HepG2 (cell line): ENCODE measurements at regions not wholly inside any gene's neighbourhood (a gene's known extent, or its start where the extent isn't known, plus 50 kb on each side); places are given as distances from the start of the nearest gene placed in this dataset.

Source experiments
- ATAC-seq: fragments of 200-7000 bp; cut with Tn5 transposase; 3 replicates; pipeline ENCODE4 v1.9.1; 2020; ENCODE audit warnings: mild to moderate bottlenecking, moderate library complexity
- BruUV-seq: library from RNA; stranded (reverse); fragments of 400-500 nt; replicated peaks from 2 replicates; lab custom pipeline; 2021; lab: Mats Ljungman, UMichigan
- CTCF ChIA-PET: fragments of 300-600 bp; formaldehyde crosslinking; extraction: SDS; loops from one replicate; lab custom pipeline; 2021; ENCODE audit warnings: low total read pairs, inconsistent platforms, low intra/inter-chr PET ratio; lab: Yijun Ruan, JAX
- POLR2A ChIA-PET: fragments of 350-600 bp; sonication (Branson Sonifier 250); formaldehyde crosslinking; loops from one replicate; lab custom pipeline; 2020; ENCODE audit warnings: antibody characterized with exemption, inconsistent platforms; lab: Yijun Ruan, JAX
- DNase-seq: peaks from one replicate; pipeline ENCODE4 v3.0.0-alpha.2; 2015; ENCODE audit warnings: low spot score
- FAIRE-seq: peaks from 3 replicates; lab custom pipeline; 2011; peaks lifted over from hg19 to GRCh38; lab: Jason Lieb, UNC
- H2AFZ ChIP-seq: one replicate; pipeline ENCODE4 v1.6.1; 2011; ENCODE audit warnings: low read length, inconsistent platforms
- H3K27ac ChIP-seq: fragments of 300-600 bp; 3 replicates; pipeline ENCODE4 v1.8.0; 2011; ENCODE audit warnings: mixed run types, mild to moderate bottlenecking, mixed read lengths, low read length, inconsistent platforms; ENCODE audit not compliant: insufficient read depth; ENCODE audit errors: extremely low read length
- H3K27me3 ChIP-seq, 2 experiments: fragments of 200-600 bp in 1 of 2; 2 replicates in 1 of 2; 3 replicates in 1 of 2; pipeline versions ENCODE4 v1.6.0 to v1.8.0; 2011; ENCODE audit warnings: low read length in 2 of 2, mild to moderate bottlenecking in 2 of 2, moderate library complexity in 2 of 2, inconsistent platforms in 1 of 2; ENCODE audit not compliant: insufficient read depth in 2 of 2, control insufficient read depth in 1 of 2
- H3K36me3 ChIP-seq, 2 experiments: fragments of 200-600 bp in 1 of 2; replicated peaks in 1 of 2; 2 replicates in 1 of 2; 3 replicates in 1 of 2; pipeline versions ENCODE4 v1.5.1 to v1.8.0; 2011; ENCODE audit warnings: low read length in 2 of 2, inconsistent platforms in 1 of 2; ENCODE audit not compliant: insufficient read depth in 2 of 2, control insufficient read depth in 1 of 2
- H3K4me1 ChIP-seq: 2 replicates; pipeline ENCODE4 v1.5.1; 2012; ENCODE audit warnings: low read length, inconsistent platforms; ENCODE audit not compliant: insufficient read depth
- H3K4me2 ChIP-seq: 2 replicates; pipeline ENCODE4 v1.6.0; 2011; ENCODE audit warnings: low read depth, low read length, inconsistent platforms
- H3K4me3 ChIP-seq, 3 experiments: fragments of 200-600 bp in 1 of 3; sonication (generic), shearing (Covaris generic) in 1 of 3; replicated peaks in 1 of 3; 2 replicates each; pipeline ENCODE4 v1.5.1; 2011 to 2016; ENCODE audit warnings: low read length in 3 of 3, inconsistent platforms in 2 of 3, low read depth in 2 of 3, mild to moderate bottlenecking in 2 of 3, control low read depth in 1 of 3, mixed read lengths in 1 of 3; ENCODE audit not compliant: insufficient read depth in 1 of 3
- H3K79me2 ChIP-seq: one replicate; pipeline ENCODE4 v1.6.1; 2011; ENCODE audit warnings: low read length, inconsistent platforms; ENCODE audit not compliant: insufficient read depth
- H3K9ac ChIP-seq: 2 replicates; pipeline ENCODE4 v1.6.0; 2011; ENCODE audit warnings: mild to moderate bottlenecking, low read depth, low read length, inconsistent platforms; ENCODE audit not compliant: insufficient read depth
- H3K9me3 ChIP-seq: 2 replicates; pipeline ENCODE4 v1.5.1; 2012; ENCODE audit warnings: mild to moderate bottlenecking, low read length
- H4K20me1 ChIP-seq: 2 replicates; pipeline ENCODE4 v1.6.0; 2011; ENCODE audit warnings: inconsistent platforms, mild to moderate bottlenecking, low read length, moderate library complexity; ENCODE audit not compliant: insufficient read depth
- CENPX ChIP-seq: sonication (generic); formaldehyde crosslinking; IDR thresholded peaks from 2 replicates; pipeline ENCODE4 v1.9.0; 2021; ENCODE audit warnings: mild to moderate bottlenecking, missing genetic modification reagents, moderate library complexity
- HES4 ChIP-seq: sonication (generic); formaldehyde crosslinking; IDR thresholded peaks from 2 replicates; pipeline ENCODE4 v1.9.0; 2021; ENCODE audit warnings: mild to moderate bottlenecking, missing genetic modification reagents, borderline replicate concordance
- MAFG ChIP-seq: sonication (generic); formaldehyde crosslinking; IDR thresholded peaks from 2 replicates; pipeline ENCODE4 v1.5.1; 2020; ENCODE audit warnings: mild to moderate bottlenecking, missing genetic modification reagents
- MIER3 ChIP-seq: IDR thresholded peaks from 2 replicates; pipeline ENCODE4 v1.6.1; 2016; ENCODE audit warnings: missing compliant biosample characterization, borderline replicate concordance
- MLX ChIP-seq: IDR thresholded peaks from 2 replicates; pipeline ENCODE4 v1.6.1; 2016
- NFE2L1 ChIP-seq: sonication (generic); formaldehyde crosslinking; IDR thresholded peaks from 2 replicates; pipeline ENCODE4 v1.4.0; 2020; ENCODE audit warnings: missing genetic modification reagents, mild to moderate bottlenecking, borderline replicate concordance
- SMC3 ChIP-seq: IDR thresholded peaks from 2 replicates; pipeline ENCODE4 v1.6.1; 2011; ENCODE audit warnings: low read length, improper control_type of control experiment
- WIZ ChIP-seq: sonication (generic); formaldehyde crosslinking; IDR thresholded peaks from 2 replicates; pipeline ENCODE4 v1.5.1; 2020; ENCODE audit warnings: mild to moderate bottlenecking, missing genetic modification reagents
- YEATS4 ChIP-seq: sonication (generic); formaldehyde crosslinking; IDR thresholded peaks from 2 replicates; pipeline ENCODE4 v1.4.0; 2020; ENCODE audit warnings: missing genetic modification reagents, borderline replicate concordance
- ZMAT3 ChIP-seq: sonication (generic); formaldehyde crosslinking; conservative IDR thresholded peaks from 2 replicates; pipeline ENCODE4 v1.7.0; 2021; ENCODE audit warnings: missing genetic modification reagents
- ZNF124 ChIP-seq: sonication (generic); formaldehyde crosslinking; IDR thresholded peaks from 2 replicates; pipeline ENCODE4 v1.4.0; 2020; ENCODE audit warnings: missing genetic modification reagents
- ZNF350 ChIP-seq: sonication (generic); formaldehyde crosslinking; IDR thresholded peaks from 2 replicates; pipeline ENCODE4 v1.4.0; 2020; ENCODE audit warnings: mild to moderate bottlenecking, low read depth, missing genetic modification reagents, borderline replicate concordance
- ZNF468 ChIP-seq: sonication (generic); formaldehyde crosslinking; IDR thresholded peaks from 2 replicates; pipeline ENCODE4 v1.8.0; 2022; ENCODE audit warnings: mild to moderate bottlenecking, moderate library complexity, missing genetic modification reagents
- ZNF570 ChIP-seq: sonication (generic); formaldehyde crosslinking; IDR thresholded peaks from 2 replicates; pipeline ENCODE4 v1.4.0; 2020; ENCODE audit warnings: mild to moderate bottlenecking, missing genetic modification reagents, borderline replicate concordance
- ZNF574 ChIP-seq: sonication (generic); formaldehyde crosslinking; IDR thresholded peaks from 2 replicates; pipeline ENCODE4 v1.4.0; 2020; ENCODE audit warnings: missing genetic modification reagents
- ZNF580 ChIP-seq: IDR thresholded peaks from 2 replicates; pipeline ENCODE4 v1.6.1; 2016; ENCODE audit warnings: low read depth, borderline replicate concordance
- ZNF788 ChIP-seq: sonication (generic); formaldehyde crosslinking; IDR thresholded peaks from 2 replicates; pipeline ENCODE4 v1.5.0; 2020; ENCODE audit warnings: mild to moderate bottlenecking, missing genetic modification reagents, borderline replicate concordance
- WGBS: methylation state at CpG from one replicate; pipeline ENCODE4 v1.1.6; 2017; ENCODE audit warnings: low lambda C conversion rate; 5-methylcytosine and 5-hydroxymethylcytosine counted together
- in situ Hi-C: cut with HindIII; loops from 2 replicates; pipeline ENCODE4 v1.10.0; 2017; ENCODE audit warnings: low pct_unique_long_range_greater_than_20kb; ENCODE audit not compliant: extremely low pct_ligation_motif_present
- intact Hi-C: fragments of 100-400 bp; cut with micrococcal nuclease; formaldehyde crosslinking; loops from one replicate; pipeline ENCODE4 v1.10.0; 2022; ENCODE audit not compliant: unreplicated experiment

GRCh38 chr13:103302676-103303075, 236.5 kb upstream of the SLC10A2 start (continued):
- no peak for TF ChIP-seq ZNF580 (CRISPR knock-in tag)

GRCh38 chr13:103299079-103299478, 232.9 kb upstream of the SLC10A2 start:
- DNase-seq (no peak), FAIRE-seq (no peak), ATAC-seq (no peak)
- TF ChIP-seq MAFG (CRISPR knock-in tag) (no peak), MIER3 (CRISPR knock-in tag) (no peak), ZNF124 (CRISPR knock-in tag) (no peak), ZNF350 (CRISPR knock-in tag) (no peak), ZNF468 (CRISPR knock-in tag) (no peak), CENPX (CRISPR knock-in tag) (no peak), WIZ (CRISPR knock-in tag) (no peak), SMC3 (no peak), MLX (CRISPR knock-in tag) (no peak), ZNF570 (no peak), ZNF788 (CRISPR knock-in tag) (no peak), NFE2L1 (no peak), YEATS4 (no peak), ZMAT3 (CRISPR knock-in tag) (no peak), HES4 (CRISPR knock-in tag) (no peak), ZNF574 (CRISPR knock-in tag) (no peak)
- Histone ChIP-seq H3K36me3 (no peaks in the 10 kb centered on the region), H3K9ac (no peak overlapping the region), H3K4me2 (no peak overlapping the region), H3K27ac (no peak overlapping the region), H2AFZ (no peak overlapping the region), H3K79me2 (no peaks in the 10 kb centered on the region), H3K4me1 (no peaks in the 10 kb centered on the region), H4K20me1 (no peaks in the 10 kb centered on the region), H3K4me3 (no peak overlapping the region), H3K27me3 (no peaks in the 10 kb centered on the region), H3K9me3 (peaks cover 56% of the 10 kb centered on the region)
- intact Hi-C loops (no loop called here), in situ Hi-C loops (no loop called here)
- ChIA-PET POLR2A (no interaction called here), CTCF (no interaction called here)
- no TSS peak for BruUV-seq
- 8% methylated on average over 2 of the region's 3 CpGs for WGBS
